GM18508 (cell line): ENCODE measurements at regions not wholly inside any gene's neighbourhood (a gene's known extent, or its start where the extent isn't known, plus 50 kb on each side); places are given as distances from the start of the nearest gene placed in this dataset.

Experiments
- ATAC-seq: cut with Tn5 transposase; IDR thresholded peaks from one replicate; pipeline ENCODE4 v1.9.1; 2021; ENCODE audit warnings: moderate number of reproducible peaks; ENCODE audit not compliant: insufficient read depth, unreplicated experiment

DNA sequence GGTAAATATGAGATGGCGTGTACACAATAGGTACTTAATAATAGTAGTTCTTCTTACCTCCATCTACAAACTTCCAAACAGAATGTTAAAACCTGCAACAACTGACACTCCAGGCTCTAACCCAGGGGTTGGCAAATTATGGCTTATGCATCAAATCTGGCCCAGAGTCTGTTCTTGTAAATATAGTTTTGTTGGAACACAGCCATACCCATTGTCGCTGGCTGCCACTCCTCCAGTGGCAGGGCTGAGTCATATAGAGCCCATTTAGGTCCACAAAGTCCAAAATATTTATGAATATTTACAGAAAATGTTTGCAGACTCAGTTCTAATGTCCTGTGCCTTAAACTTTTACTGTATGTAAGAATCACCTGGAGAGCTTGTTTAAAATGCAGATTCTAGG is 69.9 kb upstream of the BTBD3 start:
- ATAC-seq: no peak

DNA sequence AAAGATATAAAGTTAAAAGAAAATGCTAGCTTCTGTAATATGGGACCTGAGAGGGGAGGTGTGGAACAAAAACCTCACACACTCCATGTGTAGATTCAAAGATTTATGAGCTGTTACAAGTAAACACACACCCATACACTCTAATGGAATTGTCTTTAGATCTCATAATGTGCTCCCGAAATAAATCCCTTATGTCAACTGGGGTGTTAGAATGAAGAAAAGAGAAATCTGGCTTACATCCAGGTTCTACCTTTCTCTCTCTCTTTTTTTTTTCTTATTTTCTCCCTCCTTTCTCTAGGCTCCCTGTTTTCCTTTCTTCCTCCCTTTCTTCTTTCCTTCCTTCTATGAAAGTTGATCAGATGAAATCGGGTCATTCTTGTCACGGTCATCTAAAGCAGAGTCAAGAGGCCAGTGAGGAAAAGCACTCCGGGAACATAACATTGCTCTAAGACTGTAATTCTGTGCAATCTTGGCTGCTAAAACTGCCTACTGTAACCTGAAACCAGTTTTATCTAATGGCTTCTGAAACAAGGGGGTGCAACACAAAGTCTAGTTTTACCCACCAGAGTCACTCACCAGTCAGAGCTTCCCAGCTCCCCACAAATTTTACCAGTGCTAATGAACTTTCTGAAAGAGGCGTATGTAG is 68.3 kb upstream of the BTBD3 start:
- no peak for ATAC-seq

DNA sequence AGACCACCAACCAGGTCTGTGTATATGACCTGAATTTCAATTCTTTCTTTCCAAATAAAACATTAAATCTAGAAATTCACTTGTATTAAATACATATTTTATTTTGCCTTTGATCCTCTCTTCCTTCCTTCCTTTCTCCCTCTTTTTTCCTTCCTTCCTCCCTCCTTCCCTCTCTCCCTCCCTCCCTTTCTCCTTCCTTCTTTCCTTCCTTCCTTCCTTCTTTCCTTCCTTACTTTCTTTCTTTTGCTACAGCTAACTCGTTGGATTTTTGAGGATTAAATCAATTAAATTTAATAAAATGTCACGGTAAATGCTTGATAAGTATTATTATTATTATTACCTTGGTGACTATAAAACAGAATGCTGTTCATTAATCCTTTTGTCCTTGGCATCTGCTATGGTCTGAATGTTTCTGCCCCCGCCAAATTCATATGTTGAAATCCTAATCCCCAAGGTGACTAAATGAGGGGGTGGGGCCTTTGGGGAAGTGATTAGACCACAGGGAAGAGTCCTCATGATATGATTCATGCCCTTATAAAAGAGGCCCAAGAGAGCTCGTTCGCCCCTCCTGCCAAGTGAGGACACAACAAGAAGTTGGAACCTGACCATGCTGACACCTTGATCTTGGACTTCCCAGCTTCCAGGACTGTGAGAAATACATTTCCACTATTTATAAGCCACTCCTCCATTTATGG is 67.6 kb upstream of the BTBD3 start:
- ATAC-seq: no peak

DNA sequence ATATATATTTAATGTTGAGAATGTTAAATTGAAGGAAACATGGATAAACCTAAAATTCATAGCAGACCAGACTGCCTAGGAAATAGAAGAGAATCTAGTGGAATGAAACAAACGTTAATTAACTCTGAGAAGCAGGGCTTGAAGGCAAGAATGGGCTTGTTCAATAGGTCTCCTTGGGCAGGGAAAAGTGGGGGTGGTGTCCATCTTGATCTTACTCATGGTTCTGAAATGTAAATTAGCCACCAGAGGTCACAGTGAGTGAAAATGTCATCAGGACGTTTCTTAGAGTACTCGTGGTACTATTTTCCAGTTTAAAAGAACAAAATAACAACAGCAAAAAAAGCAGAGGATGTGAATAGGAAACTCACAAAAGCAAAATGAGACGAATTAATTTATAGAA is 66.8 kb upstream of the BTBD3 start:
- ATAC-seq: no peak

DNA sequence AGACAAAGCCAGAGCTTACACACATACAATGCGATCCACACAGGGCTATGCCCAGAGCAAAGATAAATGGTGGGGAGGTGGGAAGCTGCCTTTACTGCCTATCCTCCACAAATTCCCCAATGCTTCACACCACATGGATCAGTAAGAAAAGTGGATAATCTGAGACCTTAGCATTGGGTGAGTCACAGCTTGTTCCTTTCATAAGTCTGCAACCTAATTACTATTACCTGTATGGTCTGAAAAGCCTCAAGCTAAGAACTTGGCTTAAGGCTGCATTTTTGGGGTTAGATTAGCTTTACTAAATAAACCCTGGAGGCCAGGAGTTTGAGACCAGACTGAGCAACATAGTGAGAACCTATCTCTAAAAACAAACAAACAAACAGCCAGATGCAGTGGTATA is 66.0 kb upstream of the BTBD3 start:
- no peak for ATAC-seq

DNA sequence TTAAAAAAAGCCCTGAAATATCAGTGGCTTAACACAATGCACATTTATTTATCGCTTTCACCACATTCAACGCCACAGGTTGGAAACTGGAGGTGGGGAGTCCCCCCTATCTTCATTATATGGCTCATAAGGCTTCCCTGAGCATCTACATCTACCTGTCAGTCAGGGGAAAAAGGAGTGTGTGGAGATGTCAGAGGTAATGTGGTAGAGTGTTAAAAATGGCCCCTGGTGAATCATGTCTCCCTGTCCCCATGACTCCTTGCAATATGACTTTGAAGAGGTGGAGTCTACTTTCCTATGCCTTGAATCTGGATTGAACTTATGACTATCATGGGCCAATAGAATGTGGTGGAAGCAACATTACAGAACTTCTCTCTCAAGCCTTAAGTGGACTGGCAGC is 65.5 kb upstream of the BTBD3 start:
- no peak for ATAC-seq

DNA sequence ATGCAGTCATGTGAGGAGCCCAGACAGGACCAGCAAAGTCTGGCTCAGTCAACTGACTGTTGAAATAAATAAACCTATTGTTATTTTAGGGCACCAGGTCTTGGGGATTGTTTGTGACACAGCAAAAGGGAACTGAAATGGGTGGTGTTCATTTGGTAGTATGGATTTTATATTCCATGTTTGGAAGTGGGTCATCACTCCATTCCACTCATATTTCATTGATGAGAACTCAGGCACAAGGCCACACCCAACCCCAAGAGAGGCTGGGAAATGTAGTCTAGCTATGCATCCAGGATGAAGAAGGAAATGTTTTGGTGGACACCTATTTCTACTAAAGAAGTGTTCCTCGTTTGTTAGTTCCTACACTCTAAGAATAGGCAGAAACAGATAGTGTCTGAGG is 64.9 kb upstream of the BTBD3 start:
- ATAC-seq: no peak

DNA sequence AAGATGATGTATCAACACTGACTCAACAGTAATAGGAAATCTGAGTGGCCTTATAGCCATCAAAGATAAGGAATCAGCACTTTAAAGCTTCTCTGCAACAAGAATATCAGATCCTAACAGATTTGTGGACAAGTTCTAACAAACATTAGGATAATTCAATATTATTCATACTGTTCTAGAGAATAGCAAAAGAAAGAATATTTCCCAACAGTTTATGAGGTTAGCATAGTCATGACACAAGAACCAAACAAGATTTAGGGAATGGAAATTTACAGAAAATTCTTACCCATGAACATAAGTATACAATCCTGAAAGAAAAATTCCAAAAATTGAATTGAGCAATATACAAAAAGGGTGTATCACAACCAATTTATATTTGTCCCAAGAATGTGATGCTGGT is 64.3 kb upstream of the BTBD3 start:
- no peak for ATAC-seq

DNA sequence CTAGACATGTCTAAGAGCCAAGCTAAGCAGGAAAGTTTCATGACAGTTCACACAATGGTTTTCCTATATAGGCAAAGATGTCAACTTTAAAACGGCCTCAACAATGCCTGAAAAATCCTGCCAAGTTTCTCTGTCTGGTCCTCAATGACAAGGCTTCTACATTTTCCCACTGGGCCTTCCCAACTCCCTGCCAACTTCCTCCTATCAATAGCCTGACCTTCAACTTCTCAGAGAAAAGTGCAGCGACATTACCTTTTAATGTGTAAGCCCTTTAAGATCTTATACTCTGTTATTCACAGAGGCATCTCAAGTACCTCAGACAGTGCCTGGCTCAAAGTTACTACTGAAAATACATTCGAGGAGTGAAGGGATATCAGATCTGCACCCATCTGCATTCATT is 56.2 kb upstream of the BTBD3 start:
- no peak for ATAC-seq

DNA sequence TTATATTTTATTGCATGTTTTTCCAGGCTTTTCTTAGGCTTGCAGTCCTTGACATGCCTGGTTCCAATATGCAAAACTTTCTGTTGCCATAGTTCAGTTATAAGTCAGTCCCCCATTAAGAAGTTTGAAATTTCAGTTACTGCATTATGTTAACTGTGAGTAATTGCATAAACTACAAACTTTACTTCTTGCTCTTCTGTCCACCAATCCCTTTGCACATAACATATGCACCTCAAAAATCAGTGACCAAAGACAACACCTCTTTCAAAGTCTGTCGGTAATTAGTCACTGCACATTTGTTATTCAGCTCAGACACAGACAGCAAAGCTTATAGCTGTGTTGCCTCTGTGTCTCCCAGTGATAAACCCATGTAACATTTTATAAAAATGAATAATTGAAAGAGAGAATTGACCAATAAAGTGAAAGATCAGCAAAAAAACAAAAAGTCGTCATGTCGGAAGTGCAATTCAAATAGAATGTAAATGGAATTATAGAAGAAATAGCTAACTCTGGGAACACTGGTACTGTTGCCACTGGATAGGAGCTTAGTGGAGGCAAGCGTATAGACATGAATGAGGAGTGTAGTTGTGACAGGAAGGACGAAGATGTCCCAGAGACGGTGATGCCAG is 50.3 kb upstream of the BTBD3 start:
- ATAC-seq: no peak
